SU-DHL-6 (cell line): ENCODE measurements at regions not wholly inside any gene's neighbourhood (a gene's known extent, or its start where the extent isn't known, plus 50 kb on each side); places are given as distances from the start of the nearest gene placed in this dataset.

Source experiments
- EZH2phosphoT487 ChIP-seq: fragments of 200-600 bp; sonication (generic), shearing (Covaris generic); conservative IDR thresholded peaks from 2 replicates; pipeline ENCODE4 v1.6.1; 2018; ENCODE audit warnings: mild to moderate bottlenecking, antibody characterized with exemption, low read length, moderate library complexity, mixed read lengths
- TF ChIP-seq, protein P1 (sequence below): fragments of 200-600 bp; sonication (generic); IDR thresholded peaks from one replicate; pipeline ENCODE4 v1.5.1; 2017; ENCODE audit warnings: antibody characterized with exemption, mild to moderate bottlenecking, low read length, moderate library complexity; ENCODE audit not compliant: insufficient read depth, poor library complexity, severe bottlenecking

- TF ChIP-seq, protein P1, sequence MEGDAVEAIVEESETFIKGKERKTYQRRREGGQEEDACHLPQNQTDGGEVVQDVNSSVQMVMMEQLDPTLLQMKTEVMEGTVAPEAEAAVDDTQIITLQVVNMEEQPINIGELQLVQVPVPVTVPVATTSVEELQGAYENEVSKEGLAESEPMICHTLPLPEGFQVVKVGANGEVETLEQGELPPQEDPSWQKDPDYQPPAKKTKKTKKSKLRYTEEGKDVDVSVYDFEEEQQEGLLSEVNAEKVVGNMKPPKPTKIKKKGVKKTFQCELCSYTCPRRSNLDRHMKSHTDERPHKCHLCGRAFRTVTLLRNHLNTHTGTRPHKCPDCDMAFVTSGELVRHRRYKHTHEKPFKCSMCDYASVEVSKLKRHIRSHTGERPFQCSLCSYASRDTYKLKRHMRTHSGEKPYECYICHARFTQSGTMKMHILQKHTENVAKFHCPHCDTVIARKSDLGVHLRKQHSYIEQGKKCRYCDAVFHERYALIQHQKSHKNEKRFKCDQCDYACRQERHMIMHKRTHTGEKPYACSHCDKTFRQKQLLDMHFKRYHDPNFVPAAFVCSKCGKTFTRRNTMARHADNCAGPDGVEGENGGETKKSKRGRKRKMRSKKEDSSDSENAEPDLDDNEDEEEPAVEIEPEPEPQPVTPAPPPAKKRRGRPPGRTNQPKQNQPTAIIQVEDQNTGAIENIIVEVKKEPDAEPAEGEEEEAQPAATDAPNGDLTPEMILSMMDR, result no peak
- no peak for TF ChIP-seq EZH2phosphoT487
These were observed 106.6 kb upstream of the SLC6A6 start for GRCh38 chr3:14295801-14296200.
